H1 (cell line): ENCODE measurements at regions not wholly inside any gene's neighbourhood (a gene's known extent, or its start where the extent isn't known, plus 50 kb on each side); places are given as distances from the start of the nearest gene placed in this dataset.

Experiments
- CTCF ChIA-PET: fragments of 300-600 bp; sonication (Branson Sonifier 250); formaldehyde crosslinking; loops from one replicate; lab custom pipeline; 2021; ENCODE audit not compliant: partially characterized antibody; lab: Charles Lee
- POLR2A ChIA-PET: fragments of 300-600 bp; sonication (Branson Sonifier 250); formaldehyde crosslinking; loops from one replicate; lab custom pipeline; 2021; ENCODE audit warnings: inconsistent platforms; ENCODE audit not compliant: partially characterized antibody; lab: Charles Lee
- DNase-seq, 2 experiments: peaks; one replicate each; pipeline versions ENCODE4 v3.0.0 to v3.0.0-alpha.2; 2010 to 2022; ENCODE audit warnings: low spot score in 2 of 2, low read depth in 1 of 2, mixed read lengths in 1 of 2
- FAIRE-seq: peaks from 2 replicates; lab custom pipeline; 2011; peaks lifted over from hg19 to GRCh38; lab: Jason Lieb, UNC
- H2AFZ ChIP-seq: 2 replicates; pipeline ENCODE4 v1.8.1; 2012; ENCODE audit warnings: low read length, inconsistent platforms
- H2AK5ac ChIP-seq: 2 replicates; pipeline ENCODE4 v1.6.1; 2013; ENCODE audit warnings: low read depth, low read length
- H2BK120ac ChIP-seq: replicated peaks from 2 replicates; pipeline ENCODE3; 2013; ENCODE audit warnings: low read depth, low read length, inconsistent platforms
- H2BK12ac ChIP-seq: 2 replicates; pipeline ENCODE4 v1.6.1; 2013; ENCODE audit warnings: low read depth, low read length
- H2BK15ac ChIP-seq: 2 replicates; pipeline ENCODE4 v1.6.1; 2013; ENCODE audit warnings: low read length
- H2BK20ac ChIP-seq: 2 replicates; pipeline ENCODE4 v1.6.1; 2013; ENCODE audit warnings: low read length
- H2BK5ac ChIP-seq: 2 replicates; pipeline ENCODE4 v1.6.1; 2013; ENCODE audit warnings: low read depth, low read length
- H3K14ac ChIP-seq: 2 replicates; pipeline ENCODE4 v1.6.1; 2013; ENCODE audit warnings: inconsistent platforms; ENCODE audit not compliant: insufficient read length
- H3K18ac ChIP-seq: 2 replicates; pipeline ENCODE4 v1.6.1; 2013; ENCODE audit warnings: low read length; ENCODE audit errors: extremely low read depth
- H3K23ac ChIP-seq: 2 replicates; pipeline ENCODE4 v1.6.1; 2013; ENCODE audit warnings: inconsistent platforms; ENCODE audit not compliant: insufficient read length
- H3K23me2 ChIP-seq: 2 replicates; pipeline ENCODE4 v1.6.1; 2013; ENCODE audit warnings: low read depth, low read length
- H3K27ac ChIP-seq: 2 replicates; pipeline ENCODE4 v1.6.1; 2011; ENCODE audit warnings: low read depth, low read length, inconsistent platforms
- H3K27me3 ChIP-seq, 4 experiments: replicated peaks in 1 of 4; 1 replicate in 1 of 4; 2 replicates in 3 of 4; pipeline versions ENCODE4 v1.6.1 to v1.8.1; 2011 to 2013; ENCODE audit warnings: low read length in 3 of 4, mild to moderate bottlenecking in 3 of 4, inconsistent platforms in 2 of 4, mixed read lengths in 2 of 4, moderate library complexity in 1 of 4; ENCODE audit not compliant: control insufficient read depth in 3 of 4, insufficient read depth in 3 of 4; ENCODE audit errors: extremely low read depth in 1 of 4
- H3K36me3 ChIP-seq, 4 experiments: 2 replicates each; pipeline versions ENCODE4 v1.6.1 to v1.8.1; 2011 to 2013; ENCODE audit warnings: mild to moderate bottlenecking in 4 of 4, low read length in 3 of 4, moderate library complexity in 2 of 4, control low read depth in 1 of 4, inconsistent platforms in 1 of 4; ENCODE audit not compliant: insufficient read depth in 4 of 4, control insufficient read depth in 2 of 4
- H3K4ac ChIP-seq: replicated peaks from 2 replicates; pipeline ENCODE3; 2013; ENCODE audit warnings: low read length, low read depth, mixed read lengths, inconsistent platforms; ENCODE audit not compliant: insufficient read length
- H3K4me1 ChIP-seq, 4 experiments: replicated peaks in 1 of 4; 1 replicate in 1 of 4; 2 replicates in 3 of 4; pipeline versions ENCODE4 v1.6.1 to v1.8.1; 2011 to 2013; ENCODE audit warnings: low read length in 3 of 4, inconsistent platforms in 2 of 4, mixed read lengths in 1 of 4; ENCODE audit not compliant: insufficient read depth in 4 of 4, control insufficient read depth in 3 of 4
- H3K4me2 ChIP-seq, 2 experiments: 2 replicates each; pipeline versions ENCODE4 v1.6.1 to v1.8.1; 2011 to 2013; ENCODE audit warnings: low read depth in 2 of 2, low read length in 2 of 2, control low read depth in 1 of 2, inconsistent platforms in 1 of 2, mild to moderate bottlenecking in 1 of 2; ENCODE audit not compliant: insufficient read depth in 1 of 2
- H3K4me3 ChIP-seq, 4 experiments: fragments of 200-600, 300-600 bp in 1 of 4; sonication (generic), shearing (Covaris generic), sonication (Bioruptor Twin) in 1 of 4; 2 replicates each; pipeline versions ENCODE4 v1.5.1 to v1.8.1; 2011 to 2016; ENCODE audit warnings: low read length in 4 of 4, low read depth in 3 of 4, control low read depth in 2 of 4, inconsistent platforms in 2 of 4, mild to moderate bottlenecking in 2 of 4, mixed read lengths in 1 of 4, moderate library complexity in 1 of 4; ENCODE audit not compliant: insufficient read depth in 2 of 4; ENCODE audit errors: extremely low read depth in 1 of 4
- H3K56ac ChIP-seq: replicated peaks from 2 replicates; pipeline ENCODE3; 2013; ENCODE audit warnings: low read depth, mild to moderate bottlenecking, mixed read lengths, low read length, inconsistent platforms; ENCODE audit not compliant: insufficient read length
- H3K79me1 ChIP-seq: 2 replicates; pipeline ENCODE4 v1.6.1; 2013; ENCODE audit warnings: low read depth, low read length, control low read depth
- H3K79me2 ChIP-seq, 2 experiments: 2 replicates each; pipeline versions ENCODE4 v1.6.1 to v1.8.1; 2012 to 2013; ENCODE audit warnings: low read length in 2 of 2, mild to moderate bottlenecking in 2 of 2, inconsistent platforms in 1 of 2; ENCODE audit not compliant: insufficient read depth in 2 of 2, control insufficient read depth in 1 of 2
- H3K9ac ChIP-seq, 4 experiments: replicated peaks in 1 of 4; 1 replicate in 1 of 4; 2 replicates in 3 of 4; pipeline versions ENCODE4 v1.6.1 to v1.8.1; 2011 to 2013; ENCODE audit warnings: low read depth in 3 of 4, low read length in 3 of 4, control low read depth in 2 of 4, mild to moderate bottlenecking in 2 of 4, moderate library complexity in 2 of 4, inconsistent platforms in 1 of 4; ENCODE audit errors: extremely low read depth in 1 of 4
- H3K9me3 ChIP-seq, 2 experiments: 2 replicates each; pipeline versions ENCODE4 v1.6.1 to v1.8.1; 2012 to 2013; ENCODE audit warnings: mild to moderate bottlenecking in 2 of 2, moderate library complexity in 2 of 2, control low read depth in 1 of 2, inconsistent platforms in 1 of 2, low read depth in 1 of 2, low read length in 1 of 2, mixed read lengths in 1 of 2; ENCODE audit not compliant: insufficient read depth in 2 of 2
- H4K20me1 ChIP-seq, 2 experiments: replicated peaks in 1 of 2; 2 replicates each; pipeline versions ENCODE3 to v1.8.1; 2011 to 2013; ENCODE audit warnings: inconsistent platforms in 2 of 2, low read length in 2 of 2, mild to moderate bottlenecking in 1 of 2; ENCODE audit not compliant: insufficient read depth in 2 of 2, control insufficient read depth in 1 of 2
- H4K5ac ChIP-seq: 2 replicates; pipeline ENCODE4 v1.6.1; 2013; ENCODE audit warnings: low read length, low read depth, mixed read lengths, inconsistent platforms; ENCODE audit not compliant: insufficient read length
- H4K8ac ChIP-seq: 2 replicates; pipeline ENCODE4 v1.8.0; 2013; ENCODE audit warnings: mild to moderate bottlenecking, moderate library complexity, low read length, inconsistent platforms; ENCODE audit not compliant: insufficient read depth; ENCODE audit errors: extremely low read depth
- H4K91ac ChIP-seq: replicated peaks from 2 replicates; pipeline ENCODE3; 2013; ENCODE audit warnings: low read length, mixed read lengths, inconsistent platforms; ENCODE audit not compliant: insufficient read length
- BCL11A ChIP-seq, 2 experiments: IDR thresholded peaks; one replicate each; pipeline ENCODE4 v1.6.1; 2011; ENCODE audit warnings: low read depth in 2 of 2, low read length in 2 of 2, mild to moderate bottlenecking in 2 of 2
- CHD1 ChIP-seq: IDR thresholded peaks from 2 replicates; pipeline ENCODE4 v1.6.1; 2012; ENCODE audit warnings: low read depth, low read length, improper control_type of control experiment
- GTF2F1 ChIP-seq: IDR thresholded peaks from 2 replicates; pipeline ENCODE4 v1.6.1; 2012; ENCODE audit warnings: low read depth, low read length, improper control_type of control experiment, borderline replicate concordance
- JUND ChIP-seq: IDR thresholded peaks from 2 replicates; pipeline ENCODE4 v1.6.1; 2011; ENCODE audit warnings: mild to moderate bottlenecking, improper control_type of control experiment, low read length
- KDM4A ChIP-seq: IDR thresholded peaks from one replicate; pipeline ENCODE4 v1.7.1; 2012; ENCODE audit warnings: low read depth, mild to moderate bottlenecking, moderate library complexity, low read length, inconsistent platforms; ENCODE audit not compliant: severe bottlenecking
- MAX ChIP-seq: IDR thresholded peaks from 2 replicates; pipeline ENCODE4 v1.6.1; 2012; ENCODE audit warnings: inconsistent platforms
- POLR2A ChIP-seq, 2 experiments: IDR thresholded peaks; 1 replicate in 1 of 2; 2 replicates in 1 of 2; pipeline ENCODE4 v1.6.1; 2011; ENCODE audit warnings: low read depth in 2 of 2, low read length in 2 of 2, mild to moderate bottlenecking in 2 of 2; ENCODE audit errors: control extremely low read depth in 1 of 2
- RAD21 ChIP-seq, 2 experiments: IDR thresholded peaks in 1 of 2; conservative IDR thresholded peaks in 1 of 2; 2 replicates each; pipeline ENCODE4 v1.6.1; 2011; ENCODE audit warnings: low read depth in 2 of 2, low read length in 2 of 2, improper control_type of control experiment in 1 of 2, inconsistent platforms in 1 of 2, mild to moderate bottlenecking in 1 of 2, moderate library complexity in 1 of 2
- RBBP5 ChIP-seq: IDR thresholded peaks from 2 replicates; pipeline ENCODE4 v1.7.1; 2012; ENCODE audit warnings: low read depth, mild to moderate bottlenecking, inconsistent platforms, low read length, moderate library complexity, borderline replicate concordance
- RNF2 ChIP-seq: fragments of 200-900, 300-1000 bp; sonication (generic); IDR thresholded peaks from 2 replicates; pipeline ENCODE4 v1.7.1; 2016; ENCODE audit warnings: borderline replicate concordance, low read depth, mild to moderate bottlenecking, antibody characterized with exemption, low read length; ENCODE audit not compliant: poor library complexity, severe bottlenecking; ENCODE audit errors: missing control alignments
- SAP30 ChIP-seq: fragments of 300-600 bp; sonication (generic); IDR thresholded peaks from 2 replicates; pipeline ENCODE4 v1.7.1; 2012; ENCODE audit warnings: low read length, moderate library complexity, mild to moderate bottlenecking, inconsistent platforms; ENCODE audit not compliant: insufficient read depth, insufficient replicate concordance
- TBP ChIP-seq: IDR thresholded peaks from 2 replicates; pipeline ENCODE4 v1.6.1; 2011; ENCODE audit warnings: low read depth, low read length, improper control_type of control experiment
- TEAD4 ChIP-seq: IDR thresholded peaks from 2 replicates; pipeline ENCODE4 v1.6.1; 2012; ENCODE audit warnings: low read depth, low read length, inconsistent platforms, mixed read lengths
- WGBS, 2 experiments: shearing (Covaris generic) in 1 of 2; methylation state at CpG; one replicate each; pipeline versions ENCODE4 v1.1.6 to v1.1.7; 2013 to 2015; ENCODE audit warnings: low lambda C conversion rate in 2 of 2, mixed read lengths in 2 of 2, inconsistent platforms in 1 of 2, low coverage in 1 of 2, missing lambda C conversion rate in 1 of 2; ENCODE audit not compliant: insufficient replicate concordance in 2 of 2, insufficient coverage in 1 of 2, insufficient read length in 1 of 2; ENCODE audit errors: extremely low coverage in 1 of 2, missing lambda C conversion rate in 1 of 2; 5-methylcytosine and 5-hydroxymethylcytosine counted together

DNA sequence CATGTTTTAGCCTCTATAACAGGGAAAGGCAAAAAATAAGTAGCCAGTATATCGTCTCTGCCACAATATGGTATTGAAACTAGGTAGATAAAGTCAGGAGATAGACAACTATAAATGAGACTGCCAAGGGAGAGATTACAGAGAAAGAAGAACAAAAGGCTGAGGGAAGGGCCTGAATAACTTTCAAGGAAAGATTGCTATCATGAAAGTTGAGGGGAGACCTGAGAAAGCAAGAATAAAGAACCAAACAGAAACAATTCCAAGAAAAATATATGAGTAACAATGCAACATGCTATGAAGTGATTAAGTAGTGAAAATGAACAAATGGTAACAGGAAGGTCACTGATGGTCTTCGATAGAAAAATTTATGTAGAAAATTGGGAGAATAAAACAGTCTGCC is 690.1 kb downstream of the METTL15 start:
- ChIA-PET CTCF (no interaction called here), POLR2A (interaction anchor here (0.7 kb wide), 1 partner anchor 50 kb away, joined by 3 read pairs; no protein-coding TSS in a partner anchor)
- no peak overlapping the region for H3K4ac ChIP-seq
- H4K8ac ChIP-seq = no peak overlapping the region
- TF ChIP-seq GTF2F1 = no peak
- no peak for TF ChIP-seq RBBP5
- no peak for TF ChIP-seq TEAD4
- no peak for TF ChIP-seq RNF2
- no peak for TF ChIP-seq BCL11A (IDR thresholded peaks at IDR 0.05; ENCODE audit: low read depth in 2 of 2, low read length in 2 of 2)
- no peak for TF ChIP-seq TBP
- TF ChIP-seq POLR2A (IDR thresholded peaks at IDR 0.05; ENCODE audit: control extremely low read depth in 1 of 2, low read depth in 2 of 2, low read length in 2 of 2) = no peak
- no peak for TF ChIP-seq JUND
- TF ChIP-seq KDM4A = no peak
- no peak for TF ChIP-seq MAX
- no peak for TF ChIP-seq CHD1
- TF ChIP-seq SAP30 = no peak
- no peak for TF ChIP-seq RAD21 (IDR thresholded peaks at IDR 0.05 in 1 of 2, conservative IDR thresholded peaks at IDR 0.05 in 1 of 2; ENCODE audit: low read depth in 2 of 2, low read length in 2 of 2)
- H3K4me2 ChIP-seq = no peak overlapping the region
- H2BK120ac ChIP-seq = no peak overlapping the region
- H2BK20ac ChIP-seq = no peak overlapping the region
- no peak overlapping the region for H3K4me3 ChIP-seq
- no peak overlapping the region for H4K91ac ChIP-seq
- no peaks in the 10 kb centered on the region for H3K9me3 ChIP-seq
- H3K18ac ChIP-seq = no peak overlapping the region
- H3K4me1 ChIP-seq = peaks cover 0 to 4% (median 2%) of the 10 kb centered on the region in 4 experiments; a peak in 4 of 7 replicates
- H2AFZ ChIP-seq = no peak overlapping the region
- H3K27ac ChIP-seq = no peak overlapping the region
- no peak overlapping the region for H2BK5ac ChIP-seq
- H3K9ac ChIP-seq = no peak overlapping the region
- DNase-seq = no peak
- H3K14ac ChIP-seq = no peak overlapping the region
- 88% methylated on average over 2 of the region's 2 CpGs; no CpG with 5 or more reads in 1 of the 2 experiments for WGBS, 2 experiments
- no peaks in the 10 kb centered on the region for H3K23me2 ChIP-seq
- H2BK15ac ChIP-seq = no peak overlapping the region
- no peak overlapping the region for H4K5ac ChIP-seq
- no peaks in the 10 kb centered on the region for H3K79me1 ChIP-seq
- no peak for FAIRE-seq
- H4K20me1 ChIP-seq = no peaks in the 10 kb centered on the region
- H2BK12ac ChIP-seq = no peak overlapping the region
- H3K56ac ChIP-seq = no peak overlapping the region
- no peaks in the 10 kb centered on the region for H3K27me3 ChIP-seq
- H3K36me3 ChIP-seq = no peaks in the 10 kb centered on the region
- no peaks in the 10 kb centered on the region for H3K79me2 ChIP-seq
- no peak overlapping the region for H3K23ac ChIP-seq
- H2AK5ac ChIP-seq = no peak overlapping the region
